GM19455 (cell line): ENCODE measurements at regions not wholly inside any gene's neighbourhood (a gene's known extent, or its start where the extent isn't known, plus 50 kb on each side); places are given as distances from the start of the nearest gene placed in this dataset.

Experiments used
- ATAC-seq: cut with Tn5 transposase; IDR thresholded peaks from one replicate; pipeline ENCODE4 v1.9.1; 2021; ENCODE audit not compliant: unreplicated experiment

- no peak for ATAC-seq
Measured at GRCh38 chr1:55951291-55951690, 628.1 kb downstream of the PLPP3 start.

DNA sequence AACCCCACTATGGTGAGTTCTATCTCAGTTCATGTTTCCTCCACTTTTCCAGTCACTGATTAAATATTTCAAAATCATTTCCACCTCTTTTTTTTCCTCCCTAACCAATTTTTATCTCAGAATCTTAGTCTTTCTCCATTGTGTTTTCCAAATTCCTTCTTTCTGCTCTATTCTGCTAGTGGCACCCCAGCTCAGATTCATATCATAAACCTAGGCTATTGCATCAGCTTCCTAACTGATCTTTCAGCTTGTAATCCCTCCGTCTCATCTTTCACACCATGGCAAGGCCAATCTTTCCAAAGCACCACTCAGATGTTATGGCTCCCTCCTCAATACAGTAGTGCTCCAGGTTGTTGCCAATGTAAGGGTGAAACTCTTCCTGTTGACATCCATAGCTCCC lies 631.9 kb downstream of the PLPP3 start:
- no peak for ATAC-seq

- ATAC-seq, result no peak
Measured at GRCh38 chr1:55943721-55944435, 635.5 kb downstream of the PLPP3 start.

GRCh38 chr1:55943012-55943411 lies 636.4 kb downstream of the PLPP3 start:
- ATAC-seq, result no peak

DNA sequence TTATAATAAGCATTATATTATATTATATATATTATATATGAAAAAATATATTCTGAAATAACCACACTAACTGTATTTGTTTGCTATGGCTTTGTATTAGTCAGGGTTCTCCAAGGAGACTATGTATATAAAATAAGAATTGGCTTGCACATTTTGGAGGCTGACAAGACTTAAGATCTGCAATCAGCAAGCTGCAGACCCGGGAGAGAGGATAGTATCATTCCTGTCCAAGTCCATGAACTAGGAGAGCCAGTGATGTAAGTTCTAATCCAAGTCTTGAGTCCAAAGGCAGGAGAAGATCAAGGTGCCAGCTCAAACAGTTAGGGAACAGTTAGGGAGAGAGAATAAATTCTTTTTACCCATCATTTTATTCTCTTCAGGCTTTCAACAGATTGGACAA lies 639.5 kb downstream of the PLPP3 start:
- ATAC-seq, result no peak

DNA sequence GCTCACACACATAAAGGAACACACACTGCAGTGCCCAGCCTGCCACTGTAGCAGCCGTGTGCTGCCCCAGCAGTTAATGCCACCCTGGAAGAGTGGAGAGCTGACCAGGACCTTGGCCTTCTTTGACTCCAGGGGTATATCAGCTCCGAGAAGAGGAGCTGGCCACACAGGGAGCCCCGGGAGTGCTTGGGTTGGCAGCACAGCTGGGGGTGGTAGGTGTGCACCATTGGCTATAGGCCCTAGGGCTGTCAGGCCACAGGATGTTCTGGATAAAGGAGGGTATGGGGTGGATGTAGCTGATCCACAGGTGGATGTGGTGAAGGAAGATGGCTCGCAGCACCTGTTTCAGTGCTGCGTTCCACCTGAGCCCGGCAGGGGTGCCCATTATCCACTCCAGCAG lies 640.5 kb downstream of the PLPP3 start:
- ATAC-seq, result no peak

- no peak for ATAC-seq
Measured at GRCh38 chr1:55938376-55938850, 641.0 kb downstream of the PLPP3 start.

DNA sequence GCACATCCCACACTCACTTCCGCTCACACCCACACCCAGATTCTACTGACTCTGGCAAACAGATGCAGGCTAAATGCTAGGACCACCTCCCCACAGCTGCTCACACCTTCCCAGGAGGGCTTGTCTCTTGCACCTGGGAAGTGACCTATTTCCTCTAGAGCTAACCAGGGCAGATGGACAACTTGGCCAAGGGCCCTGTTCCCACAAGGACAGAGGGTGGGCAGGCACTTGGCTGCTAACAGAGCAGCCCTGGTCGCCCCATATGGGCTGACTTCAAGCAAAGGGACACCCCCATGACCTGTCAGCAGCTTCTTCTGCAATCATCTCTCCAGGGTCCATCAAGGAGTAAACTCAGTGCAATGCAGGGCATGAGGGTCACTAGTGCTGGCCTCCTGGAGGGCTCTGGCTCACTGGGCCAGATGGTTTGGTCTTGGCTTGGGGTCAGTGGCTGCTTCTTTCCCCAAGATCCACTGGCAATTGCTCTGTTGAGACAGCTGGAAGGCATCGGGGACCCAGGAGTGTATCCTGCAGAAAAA lies 641.5 kb downstream of the PLPP3 start:
- ATAC-seq, result no peak

- no peak for ATAC-seq
Measured at GRCh38 chr1:55935236-55935635, 644.1 kb downstream of the PLPP3 start.

- no peak for ATAC-seq
Measured at GRCh38 chr1:55932402-55932801, 647.0 kb downstream of the PLPP3 start.

GRCh38 chr1:55931081-55931940 lies 648.1 kb downstream of the PLPP3 start:
- no peak for ATAC-seq

GRCh38 chr1:55929652-55930051 lies 649.7 kb downstream of the PLPP3 start:
- ATAC-seq, result no peak

- ATAC-seq, result no peak
Measured at GRCh38 chr1:55928576-55928975, 650.8 kb downstream of the PLPP3 start.

- ATAC-seq, result no peak
Measured at GRCh38 chr1:55927702-55928290, 651.6 kb downstream of the PLPP3 start.

- ATAC-seq, result no peak
Measured at GRCh38 chr1:55926906-55927471, 652.4 kb downstream of the PLPP3 start.

GRCh38 chr1:55916907-55917306 lies 662.5 kb downstream of the PLPP3 start:
- no peak for ATAC-seq

DNA sequence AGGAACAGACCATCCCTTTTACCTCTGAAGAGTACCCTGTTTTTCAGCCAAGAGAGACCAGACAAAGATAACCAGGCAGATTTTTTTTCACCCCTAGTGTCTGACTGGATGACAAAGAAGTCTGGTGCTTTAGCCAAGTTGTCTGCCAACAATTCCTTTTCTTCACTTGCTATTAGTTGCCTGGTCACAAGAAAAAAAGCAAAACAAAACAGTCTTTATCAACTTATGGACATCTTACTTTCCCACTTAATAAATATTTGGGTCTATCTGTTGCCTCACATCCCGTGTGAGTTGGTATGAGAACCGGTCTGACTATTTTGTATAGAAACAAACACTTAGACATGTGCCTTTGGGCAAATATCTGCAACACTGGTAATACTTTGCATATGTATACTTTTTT lies 662.9 kb downstream of the PLPP3 start:
- ATAC-seq, result no peak

DNA sequence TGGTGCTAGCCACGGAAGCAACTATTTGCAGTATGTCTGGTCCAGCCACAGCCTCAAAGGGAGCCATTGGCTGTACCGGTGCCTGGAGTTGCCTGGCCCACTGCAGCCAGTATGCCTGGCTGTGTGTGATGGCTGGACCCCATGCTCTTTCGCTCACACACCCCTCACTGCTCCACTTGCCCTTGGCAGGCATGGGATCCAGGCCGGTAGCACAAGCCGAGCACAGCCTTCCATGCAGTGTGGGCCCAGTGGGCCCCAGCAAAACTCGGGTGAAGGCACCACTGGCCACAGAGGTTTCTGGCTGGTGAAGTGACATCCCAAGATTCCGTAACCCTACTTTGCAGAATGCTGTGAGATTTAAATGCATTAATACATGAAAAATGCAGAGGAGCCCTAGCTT lies 665.8 kb downstream of the PLPP3 start:
- no peak for ATAC-seq

- no peak for ATAC-seq
Measured at GRCh38 chr1:55912438-55912837, 666.9 kb downstream of the PLPP3 start.

DNA sequence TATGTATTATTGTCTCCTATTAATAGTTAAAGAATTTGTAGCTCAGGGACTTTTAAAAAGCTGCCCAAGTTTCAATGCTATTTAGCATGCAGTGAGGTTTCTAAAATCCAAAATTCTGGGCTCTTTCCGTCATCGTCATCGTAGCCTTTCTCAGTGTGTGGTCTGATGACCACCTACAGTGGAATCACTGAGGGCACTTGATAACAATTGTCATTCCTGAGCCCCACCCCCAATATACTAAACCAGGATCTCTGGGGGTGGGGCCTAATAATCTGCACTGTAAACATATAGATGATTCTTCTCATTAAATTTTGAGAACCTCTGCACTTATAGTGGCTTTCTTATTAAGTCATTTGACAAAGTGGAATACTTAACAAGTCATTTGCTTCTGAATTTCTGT lies 674.8 kb downstream of the PLPP3 start:
- no peak for ATAC-seq

DNA sequence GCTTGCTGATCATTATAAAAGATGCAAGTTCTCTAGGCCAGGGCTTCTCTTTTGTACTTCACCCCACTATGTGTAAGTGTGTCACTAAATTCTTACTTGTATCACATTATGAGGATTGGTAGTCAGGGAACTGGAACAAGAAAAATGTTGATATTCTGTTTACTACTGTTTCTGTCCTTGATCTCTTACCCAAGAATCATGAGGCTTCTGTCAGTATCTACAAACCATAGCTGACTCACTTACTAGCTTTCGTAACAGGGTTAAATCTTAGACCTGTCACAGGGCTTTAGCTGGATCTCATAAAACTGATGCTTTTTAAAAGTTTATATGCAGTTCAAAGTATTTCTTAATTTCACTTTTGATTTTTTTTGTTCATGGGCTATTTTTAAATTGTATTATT lies 681.2 kb downstream of the PLPP3 start:
- no peak for ATAC-seq
